K562 (cell line): ENCODE measurements at regions not wholly inside any gene's neighbourhood (a gene's known extent, or its start where the extent isn't known, plus 50 kb on each side); places are given as distances from the start of the nearest gene placed in this dataset.

ENCODE experiments used
- BHLHE40 ChIP-seq: IDR thresholded peaks from 2 replicates; pipeline ENCODE4 v1.6.1; 2011; ENCODE audit warnings: low read length, improper control_type of control experiment
- MYC ChIP-seq, 2 experiments: fragments of 250-450 bp in 1 of 2; sonication (Bioruptor Pico) in 1 of 2; IDR thresholded peaks; 2 replicates each; pipeline versions ENCODE4 v1.5.1 to v1.6.1; 2012 to 2021; ENCODE audit warnings: low read depth in 2 of 2, borderline replicate concordance in 1 of 2, improper control_type of control experiment in 1 of 2, low read length in 1 of 2, mild to moderate bottlenecking in 1 of 2, moderate library complexity in 1 of 2
- NR2F6 ChIP-seq: fragments of 450-650 bp; formaldehyde crosslinking; IDR thresholded peaks from 2 replicates; pipeline ENCODE4 v1.4.0; 2020; ENCODE audit warnings: mild to moderate bottlenecking
- PRMT5 ChIP-seq: sonication (generic); formaldehyde crosslinking; IDR thresholded peaks from 2 replicates; pipeline ENCODE4 v1.5.0; 2020; ENCODE audit warnings: missing genetic modification reagents
- SAP30 ChIP-seq: fragments of 200-600 bp; sonication (generic); IDR thresholded peaks from 2 replicates; pipeline ENCODE4 v1.6.1; 2012; ENCODE audit warnings: borderline replicate concordance, low read depth, mild to moderate bottlenecking, moderate library complexity, low read length, control low read depth, inconsistent platforms; ENCODE audit not compliant: insufficient read depth, poor library complexity, severe bottlenecking
- SIN3A ChIP-seq, 2 experiments: fragments of 150-350 bp in 1 of 2; IDR thresholded peaks; 2 replicates each; pipeline ENCODE4 v1.6.1; 2011 to 2016; ENCODE audit warnings: borderline replicate concordance in 2 of 2, low read depth in 2 of 2, low read length in 2 of 2, mild to moderate bottlenecking in 2 of 2, moderate library complexity in 2 of 2; ENCODE audit not compliant: control insufficient read depth in 1 of 2
- SMAD1 ChIP-seq: fragments of 150-350 bp; IDR thresholded peaks from 2 replicates; pipeline ENCODE4 v1.6.1; 2014; ENCODE audit warnings: low read length, low read depth; ENCODE audit not compliant: partially characterized antibody
- ZNF12 ChIP-seq: sonication (generic); formaldehyde crosslinking; IDR thresholded peaks from 2 replicates; pipeline ENCODE4 v1.4.0; 2020; ENCODE audit warnings: mild to moderate bottlenecking, missing genetic modification reagents
- ZNF785 ChIP-seq: fragments of 250-450 bp; sonication (Bioruptor Pico); IDR thresholded peaks from 2 replicates; pipeline ENCODE4 v1.4.0; 2020; ENCODE audit warnings: mild to moderate bottlenecking
- TF ChIP-seq, protein P1 (sequence below): sonication (generic); formaldehyde crosslinking; IDR thresholded peaks from 2 replicates; pipeline ENCODE4 v1.8.0; 2022; ENCODE audit warnings: mild to moderate bottlenecking, low read depth, missing genetic modification reagents

GRCh38 chr5:66339896-66340295, 195.8 kb downstream of the SREK1 start:
- no peak for TF ChIP-seq NR2F6 (CRISPR knock-in tag)
- no peak for TF ChIP-seq ZNF785 (CRISPR knock-in tag)
- no peak for TF ChIP-seq ZNF12 (CRISPR knock-in tag)
- TF ChIP-seq BHLHE40: no peak
- no peak for TF ChIP-seq MYC (IDR thresholded peaks at IDR 0.05; ENCODE audit: low read depth, low read length)
- no peak for TF ChIP-seq MYC (CRISPR knock-in tag; IDR thresholded peaks at IDR 0.05; ENCODE audit: borderline replicate concordance, low read depth)
- TF ChIP-seq PRMT5 (CRISPR knock-in tag): no peak
- TF ChIP-seq, protein P1, sequence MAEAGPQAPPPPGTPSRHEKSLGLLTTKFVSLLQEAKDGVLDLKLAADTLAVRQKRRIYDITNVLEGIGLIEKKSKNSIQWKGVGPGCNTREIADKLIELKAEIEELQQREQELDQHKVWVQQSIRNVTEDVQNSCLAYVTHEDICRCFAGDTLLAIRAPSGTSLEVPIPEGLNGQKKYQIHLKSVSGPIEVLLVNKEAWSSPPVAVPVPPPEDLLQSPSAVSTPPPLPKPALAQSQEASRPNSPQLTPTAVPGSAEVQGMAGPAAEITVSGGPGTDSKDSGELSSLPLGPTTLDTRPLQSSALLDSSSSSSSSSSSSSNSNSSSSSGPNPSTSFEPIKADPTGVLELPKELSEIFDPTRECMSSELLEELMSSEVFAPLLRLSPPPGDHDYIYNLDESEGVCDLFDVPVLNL: no peak
- TF ChIP-seq SIN3A (IDR thresholded peaks at IDR 0.05; ENCODE audit: borderline replicate concordance in 2 of 2, control insufficient read depth in 1 of 2, low read depth in 2 of 2, low read length in 2 of 2): no peak
- no peak for TF ChIP-seq SMAD1
- TF ChIP-seq SAP30: no peak
